ENCODE measurements at regions not wholly inside any gene's neighbourhood (a gene's known extent, or its start where the extent isn't known, plus 50 kb on each side); places are given as distances from the start of the nearest gene placed in this dataset.
"Not testable (repeated sequence)": the region's sequence is repeated elsewhere in the genome, so short reads cannot be mapped to it uniquely, and the experiment has no call there.

DNA sequence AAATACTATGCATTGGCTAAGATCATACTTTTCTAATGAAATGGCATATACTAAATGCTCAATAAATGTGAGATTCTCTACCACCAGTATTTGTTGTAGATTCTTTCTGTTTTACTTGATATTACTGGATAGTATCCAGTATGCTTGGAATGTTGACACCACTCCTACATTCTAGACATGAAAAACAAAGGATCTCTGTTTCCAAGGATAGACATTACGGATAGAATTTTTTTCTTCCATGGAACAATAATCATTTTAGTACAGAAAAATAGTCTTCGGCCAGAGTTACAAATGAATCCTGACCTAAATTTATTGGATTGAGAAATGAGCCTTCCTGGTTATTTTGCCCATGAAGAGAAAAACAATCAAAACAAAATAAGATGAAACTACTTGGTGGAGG lies 258.2 kb upstream of the NT5E start:
- no peak for DNase-seq

DNA sequence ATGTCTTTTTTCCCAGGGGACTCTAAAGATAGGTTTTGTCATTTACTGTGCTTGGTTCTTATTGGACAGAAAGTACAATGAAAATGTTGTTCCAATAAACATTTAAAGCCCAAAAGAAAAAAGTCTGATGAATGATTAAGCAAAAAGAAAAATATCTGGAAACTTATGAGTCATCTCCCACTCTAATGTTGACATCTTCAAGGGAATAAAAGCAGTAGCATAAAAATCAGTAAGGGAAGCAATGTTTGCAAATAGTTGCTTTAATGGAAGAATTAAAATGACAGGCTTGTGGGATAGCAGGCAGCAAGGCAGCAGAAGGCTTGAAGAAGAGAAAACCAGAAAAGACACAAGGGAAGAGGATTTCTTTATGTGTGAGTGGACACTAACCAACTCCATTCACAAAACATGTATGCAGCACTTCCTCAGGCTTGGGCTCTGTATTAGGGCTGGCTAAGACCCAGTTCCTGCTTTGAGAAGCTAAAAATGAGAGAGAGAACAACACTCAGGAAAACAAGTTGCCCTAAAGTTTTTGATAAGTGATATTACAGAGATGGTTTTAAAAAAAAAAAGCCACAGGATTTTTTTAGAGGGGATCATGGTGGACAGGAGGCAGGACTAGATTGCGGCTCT lies 263.2 kb upstream of the NT5E start:
- no peak for DNase-seq

DNA sequence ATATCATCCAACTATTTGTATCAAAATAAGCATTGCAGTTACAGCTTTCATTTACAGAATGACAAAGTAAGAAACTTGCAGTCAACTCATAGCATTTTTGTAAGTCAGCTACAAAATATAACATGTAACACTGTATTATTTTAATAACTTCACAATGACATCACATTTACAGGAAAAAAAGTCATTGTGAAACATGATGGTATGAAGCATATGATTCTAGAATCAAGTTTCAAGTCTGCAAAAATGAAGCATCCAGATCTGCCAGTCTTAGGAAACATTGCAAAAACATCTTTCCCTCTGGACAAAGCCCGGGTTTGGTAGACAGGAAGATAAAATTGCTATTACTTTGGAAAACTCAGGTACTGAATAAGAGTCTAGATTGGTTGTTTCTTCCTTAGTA lies 263.9 kb upstream of the NT5E start:
- no peak for DNase-seq

- DNase-seq: no peak
Observed at GRCh38 chr6:85183841-85184240, 266.0 kb upstream of the NT5E start.

GRCh38 chr6:85172705-85173104 lies 277.2 kb upstream of the NT5E start:
- DNase-seq: no peak

GRCh38 chr6:85172161-85172560 lies 277.7 kb upstream of the NT5E start:
- DNase-seq: no peak

- no peak for DNase-seq
Observed at GRCh38 chr6:85169189-85169588, 280.7 kb upstream of the NT5E start.

DNA sequence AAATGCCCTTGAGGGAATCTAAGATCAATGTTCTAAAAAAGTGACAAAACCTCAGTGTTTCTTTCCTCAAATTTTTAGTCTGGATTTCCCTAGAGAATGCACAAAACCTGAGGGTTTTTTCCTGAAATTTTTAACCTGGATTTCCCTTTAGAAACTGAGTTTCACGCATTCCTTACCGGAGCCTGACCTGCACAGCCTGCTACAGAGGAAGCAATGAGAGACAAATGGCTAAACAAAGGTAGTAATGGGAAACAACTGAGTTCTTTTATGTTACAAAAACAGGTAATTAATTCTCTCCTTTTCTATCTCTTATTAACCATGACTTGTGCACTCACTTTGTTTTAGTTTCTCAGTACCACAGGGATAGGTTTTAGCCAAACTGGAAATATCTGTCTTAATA lies 281.7 kb upstream of the NT5E start:
- DNase-seq: no peak

- DNase-seq: no peak
Observed at GRCh38 chr6:85166114-85166741, 283.7 kb upstream of the NT5E start.

DNA sequence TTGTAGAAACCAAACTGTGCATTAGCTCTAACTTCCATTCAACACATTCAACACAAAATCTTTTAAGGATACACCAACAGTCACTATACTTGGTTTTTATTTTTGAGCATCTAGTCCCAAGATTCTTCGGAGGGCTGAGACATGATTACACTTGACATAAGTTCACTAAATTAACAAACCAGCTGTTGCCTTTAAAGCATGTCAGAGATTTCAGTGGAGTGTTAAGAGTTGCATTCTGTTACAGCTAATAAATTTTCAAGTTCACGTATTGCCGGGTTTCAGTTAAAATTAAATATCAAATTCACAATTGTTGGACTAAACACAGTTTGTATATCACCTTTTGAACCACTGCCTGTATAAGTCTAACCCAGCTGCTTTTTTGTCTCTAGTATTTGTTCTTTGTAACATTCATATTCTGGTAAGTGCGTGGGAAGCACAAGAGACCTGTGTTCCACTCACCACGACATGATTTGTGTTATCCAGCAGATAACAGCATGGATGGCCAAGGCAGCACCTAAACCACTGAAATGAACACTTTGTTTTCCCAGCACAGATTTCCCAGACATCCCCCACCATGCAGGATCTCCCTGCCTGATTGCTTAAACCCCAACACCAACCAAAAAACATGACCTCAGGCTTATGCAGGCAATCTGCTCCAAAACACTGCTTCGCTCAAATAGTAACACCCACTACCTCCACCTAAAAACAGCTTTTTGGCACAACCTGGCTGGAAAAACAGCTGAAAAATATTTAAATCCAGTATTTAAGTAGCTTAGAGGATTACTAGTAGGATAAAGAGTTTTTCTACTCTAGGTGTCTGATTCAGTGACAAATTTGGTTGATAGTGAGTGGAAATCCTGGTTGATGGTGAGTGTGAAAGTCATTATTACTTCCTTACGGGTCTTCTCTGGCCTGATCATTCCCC lies 286.5 kb upstream of the NT5E start:
- no peak for DNase-seq

GRCh38 chr6:85157311-85157710 lies 292.6 kb upstream of the NT5E start:
- no peak for DNase-seq

DNA sequence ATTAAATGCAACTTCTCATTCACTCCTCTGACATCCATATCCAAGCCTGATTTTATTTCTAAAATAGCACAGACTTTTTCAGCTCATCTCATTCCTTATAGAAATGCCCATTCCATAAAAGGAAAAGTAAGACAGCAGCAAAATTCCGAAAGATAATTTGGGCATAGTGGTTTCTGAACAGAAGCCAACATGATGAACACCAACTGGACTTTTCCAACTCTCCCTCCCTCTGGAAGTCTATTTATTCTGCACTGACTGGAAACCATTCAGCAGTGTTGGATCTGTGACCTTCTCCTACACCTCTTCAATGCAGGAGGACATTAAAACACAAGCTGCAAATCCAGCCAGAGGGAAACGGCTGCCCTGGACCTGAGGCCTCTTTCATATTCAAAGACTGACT lies 306.2 kb upstream of the NT5E start:
- DNase-seq: no peak

GRCh38 chr6:85137865-85138264 lies 312.0 kb upstream of the NT5E start:
- DNase-seq: no peak

GRCh38 chr6:85136310-85136709 lies 313.6 kb upstream of the NT5E start:
- DNase-seq: no peak

GRCh38 chr6:85135376-85136094 lies 314.3 kb upstream of the NT5E start:
- no peak for DNase-seq

DNA sequence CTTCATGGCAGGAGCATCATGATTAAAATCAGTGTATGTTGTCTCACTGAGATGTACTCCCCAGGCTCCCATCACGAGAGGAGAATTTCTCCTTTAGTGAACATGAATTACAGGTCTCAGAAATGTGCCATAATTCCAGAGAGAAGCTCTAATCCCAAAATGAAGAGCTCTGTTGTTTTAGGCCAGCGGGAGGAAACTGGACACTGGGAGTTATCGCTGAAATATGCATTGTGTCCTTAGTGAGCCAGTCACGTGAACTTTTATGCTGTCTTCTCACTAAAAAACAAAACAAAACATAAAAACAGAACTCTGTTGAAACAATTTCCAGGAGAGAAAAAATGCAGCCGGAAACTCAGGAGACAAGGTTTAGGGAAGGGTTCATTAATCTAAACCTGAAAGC lies 315.7 kb upstream of the NT5E start:
- no peak for DNase-seq

DNA sequence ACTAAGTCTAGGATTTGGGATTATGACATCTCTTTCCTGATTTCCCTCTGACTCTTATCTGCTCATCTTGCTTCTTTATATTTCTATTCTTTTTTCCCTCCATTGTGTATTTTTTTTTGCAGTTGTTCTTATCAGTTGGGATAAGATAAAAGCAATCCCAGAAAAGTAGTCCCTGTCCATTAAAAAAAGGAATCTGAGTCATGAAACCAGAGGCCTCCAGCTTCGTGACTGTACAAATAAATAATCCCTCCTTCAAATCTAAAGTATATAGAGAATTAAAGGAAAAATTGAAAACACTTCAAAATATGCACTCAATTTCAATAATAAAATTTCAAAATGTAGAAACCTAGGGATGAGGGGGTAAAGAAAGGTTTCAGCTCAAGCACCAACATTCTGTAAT lies 317.8 kb upstream of the NT5E start:
- DNase-seq: no peak

GRCh38 chr6:85130743-85131142 lies 319.1 kb upstream of the NT5E start:
- no peak for DNase-seq

DNA sequence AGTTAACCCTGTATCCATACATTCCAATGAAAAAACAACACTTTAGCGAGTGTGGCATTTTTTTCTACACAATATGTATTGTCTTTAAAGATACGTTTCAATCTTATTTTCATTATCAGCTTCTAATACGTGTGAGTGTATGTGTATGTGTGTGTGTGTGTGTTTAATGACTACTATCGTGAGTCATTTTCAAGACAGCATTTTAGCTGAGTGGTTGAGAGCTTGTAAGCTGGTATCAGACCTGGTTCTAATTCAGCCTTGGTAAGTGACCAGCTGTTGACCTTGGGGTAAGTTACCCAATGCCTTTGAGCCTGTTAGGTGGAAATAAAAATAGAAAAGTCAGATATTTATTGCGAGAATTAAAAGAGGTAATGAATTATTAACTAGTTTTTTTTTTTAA lies 320.0 kb upstream of the NT5E start:
- no peak for DNase-seq

- no peak for DNase-seq
Observed at GRCh38 chr6:85128781-85129180, 321.1 kb upstream of the NT5E start.

DNA sequence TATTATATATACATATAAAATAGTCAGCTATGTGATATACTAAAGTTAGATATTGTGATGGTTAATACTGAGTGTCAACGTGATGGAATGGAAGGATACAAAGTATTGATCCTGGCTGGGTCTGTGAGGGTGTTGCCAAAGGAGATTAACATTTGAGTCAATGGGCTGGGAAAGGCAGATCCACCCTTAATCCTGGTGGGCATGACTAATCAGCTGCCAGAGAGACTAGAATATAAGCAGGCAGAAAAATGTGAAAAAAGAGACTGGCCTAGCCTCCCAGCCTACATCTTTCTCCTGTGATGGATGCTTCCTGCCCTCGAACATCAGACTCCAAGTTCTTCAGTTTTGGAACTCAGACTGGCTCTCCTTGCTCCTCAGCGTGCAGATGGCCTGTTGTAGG lies 321.6 kb upstream of the NT5E start:
- DNase-seq: not testable (repeated sequence)

- DNase-seq: no peak
Observed at GRCh38 chr6:85127696-85128243, 322.1 kb upstream of the NT5E start.

- DNase-seq: no peak
Observed at GRCh38 chr6:85127168-85127498, 322.8 kb upstream of the NT5E start.

Data from NCI-H1694 treated with DMSO at 0.1 percent for 48 hours (cell line).